Liver (tissue), 7 donors: ENCODE measurements at regions not wholly inside any gene's neighbourhood (a gene's known extent, or its start where the extent isn't known, plus 50 kb on each side); places are given as distances from the start of the nearest gene placed in this dataset.

Experiments used
- DNase-seq: peaks from one replicate; pipeline ENCODE4 v3.0.0-alpha.2; 2017; ENCODE audit warnings: low spot score
- H3K27ac ChIP-seq, 2 donors: one replicate each; pipeline ENCODE4 v1.7.0; 2013; ENCODE audit warnings: inconsistent platforms in 2 of 2, low read length in 2 of 2, control low read depth in 1 of 2, low read depth in 1 of 2, mild to moderate bottlenecking in 1 of 2
- H3K27me3 ChIP-seq, 4 donors: one replicate each; pipeline versions ENCODE4 v1.6.1 to v1.7.0; 2013; ENCODE audit warnings: low read length in 3 of 4, inconsistent platforms in 1 of 4, mild to moderate bottlenecking in 1 of 4, moderate library complexity in 1 of 4; ENCODE audit not compliant: control insufficient read depth in 4 of 4, insufficient read depth in 4 of 4
- H3K36me3 ChIP-seq, 4 donors: one replicate each; pipeline versions ENCODE4 v1.6.1 to v1.7.0; 2013; ENCODE audit warnings: low read length in 3 of 4, mild to moderate bottlenecking in 3 of 4, low read depth in 1 of 4, moderate library complexity in 1 of 4; ENCODE audit not compliant: control insufficient read depth in 4 of 4, insufficient read depth in 3 of 4
- H3K4me1 ChIP-seq, 4 donors: one replicate each; pipeline versions ENCODE4 v1.6.1 to v1.7.0; 2013; ENCODE audit warnings: low read length in 3 of 4, mild to moderate bottlenecking in 3 of 4, moderate library complexity in 1 of 4; ENCODE audit not compliant: control insufficient read depth in 4 of 4, insufficient read depth in 4 of 4
- H3K4me3 ChIP-seq, 3 donors: one replicate each; pipeline versions ENCODE4 v1.6.1 to v1.7.0; 2013; ENCODE audit warnings: low read length in 3 of 3, control low read depth in 1 of 3, low read depth in 1 of 3, mild to moderate bottlenecking in 1 of 3
- H3K9ac ChIP-seq, 2 donors: one replicate each; pipeline ENCODE4 v1.7.0; 2013; ENCODE audit warnings: low read length in 2 of 2, mild to moderate bottlenecking in 2 of 2, moderate library complexity in 2 of 2, control low read depth in 1 of 2, low read depth in 1 of 2
- H3K9me3 ChIP-seq, 4 donors: one replicate each; pipeline versions ENCODE4 v1.6.1 to v1.7.0; 2013; ENCODE audit warnings: low read length in 3 of 4; ENCODE audit not compliant: control insufficient read depth in 4 of 4
- ATF3 ChIP-seq: IDR thresholded peaks from 2 replicates; pipeline ENCODE4 v1.6.1; 2016; ENCODE audit warnings: antibody characterized with exemption
- EGR1 ChIP-seq, 2 donors: IDR thresholded peaks; 2 replicates each; pipeline ENCODE4 v1.6.1; 2016 to 2018; ENCODE audit warnings: antibody characterized with exemption in 2 of 2, low read depth in 2 of 2
- HNF4A ChIP-seq, 2 donors: conservative IDR thresholded peaks; 2 replicates each; pipeline ENCODE4 v1.6.1; 2016; ENCODE audit warnings: antibody characterized with exemption in 2 of 2, mild to moderate bottlenecking in 2 of 2
- HNF4G ChIP-seq: IDR thresholded peaks from 2 replicates; pipeline ENCODE4 v1.6.1; 2016; ENCODE audit warnings: antibody characterized with exemption
- JUND ChIP-seq, 2 donors: IDR thresholded peaks; 2 replicates each; pipeline ENCODE4 v1.6.1; 2016; ENCODE audit warnings: antibody characterized with exemption in 2 of 2
- NR2F2 ChIP-seq: IDR thresholded peaks from 2 replicates; pipeline ENCODE4 v1.6.1; 2016; ENCODE audit warnings: antibody characterized with exemption
- RAD21 ChIP-seq, 2 donors: IDR thresholded peaks; 2 replicates each; pipeline ENCODE4 v1.6.1; 2016; ENCODE audit warnings: antibody characterized with exemption in 2 of 2, mild to moderate bottlenecking in 2 of 2
- REST ChIP-seq: IDR thresholded peaks from 2 replicates; pipeline ENCODE4 v1.6.1; 2016; ENCODE audit warnings: antibody characterized with exemption, mild to moderate bottlenecking
- RXRA ChIP-seq, 2 donors: IDR thresholded peaks; 2 replicates each; pipeline ENCODE4 v1.6.1; 2017 to 2018; ENCODE audit warnings: antibody characterized with exemption in 2 of 2, mild to moderate bottlenecking in 1 of 2
- ZBTB33 ChIP-seq: IDR thresholded peaks from 2 replicates; pipeline ENCODE4 v1.6.1; 2016; ENCODE audit warnings: antibody characterized with exemption
- WGBS: extraction: QIAGEN DNeasy Blood & Tissue Kit; methylation state at CpG from one replicate; pipeline ENCODE4 v1.1.7; 2013; 5-methylcytosine and 5-hydroxymethylcytosine counted together
- donor health status: healthy.
- donor health status: healthy.
- donor health status: healthy.
- donor health status: healthy.

- no peak for DNase-seq
- no peak overlapping the region for H3K9ac ChIP-seq
- no peak overlapping the region for H3K4me3 ChIP-seq
- TF ChIP-seq NR2F2 (no peak), ZBTB33 (no peak), JUND (IDR thresholded peaks at IDR 0.05) (no peak), HNF4A (conservative IDR thresholded peaks at IDR 0.05) (no peak), RAD21 (IDR thresholded peaks at IDR 0.05) (no peak), RXRA (IDR thresholded peaks at IDR 0.05) (no peak), ATF3 (no peak), HNF4G (no peak)
- no peaks in the 10 kb centered on the region for H3K9me3 ChIP-seq
- no peak overlapping the region for H3K27ac ChIP-seq
- WGBS: 74% methylated on average over 1 of the region's 1 CpG
- no peaks in the 10 kb centered on the region for H3K27me3 ChIP-seq
- peaks cover 0 to 1% (median 0%) of the 10 kb centered on the region in 4 donors for H3K4me1 ChIP-seq
- no peaks in the 10 kb centered on the region for H3K36me3 ChIP-seq
These were observed 785.0 kb upstream of the TSPY4 start for GRCh38 chrY:8552168-8552805.

GRCh38 chrY:8553614-8554013 is 783.6 kb upstream of the TSPY4 start:
- no peak for DNase-seq
- H3K9me3 ChIP-seq: no peaks in the 10 kb centered on the region
- no peak overlapping the region for H3K9ac ChIP-seq
- H3K36me3 ChIP-seq: no peaks in the 10 kb centered on the region
- TF ChIP-seq RXRA (IDR thresholded peaks at IDR 0.05) (no peak), HNF4A (conservative IDR thresholded peaks at IDR 0.05) (peak in 1 of 2 donors; percentile 27)
- H3K27me3 ChIP-seq: no peaks in the 10 kb centered on the region
- H3K4me1 ChIP-seq: peaks cover 0 to 1% (median 0%) of the 10 kb centered on the region in 4 donors
- no peak overlapping the region for H3K27ac ChIP-seq
- no peak overlapping the region for H3K4me3 ChIP-seq
- WGBS: 49% methylated on average over 8 of the region's 8 CpGs

- no peaks in the 10 kb centered on the region for H3K27me3 ChIP-seq
- H3K36me3 ChIP-seq: no peaks in the 10 kb centered on the region
- no peak overlapping the region for H3K4me3 ChIP-seq
- no peak for TF ChIP-seq REST
- no peak for TF ChIP-seq EGR1 (IDR thresholded peaks at IDR 0.05; ENCODE audit: low read depth in 2 of 2)
- TF ChIP-seq NR2F2: no peak
- WGBS: 15% methylated on average over 2 of the region's 2 CpGs
- H3K4me1 ChIP-seq: peaks cover 0 to 1% (median 0%) of the 10 kb centered on the region in 4 donors
- H3K9me3 ChIP-seq: no peaks in the 10 kb centered on the region
- H3K27ac ChIP-seq: no peak overlapping the region
- no peak for DNase-seq
- no peak overlapping the region for H3K9ac ChIP-seq
These were observed 775.9 kb upstream of the TSPY4 start for GRCh38 chrY:8561385-8561784.
